GM23338 (cell line): ENCODE measurements at regions not wholly inside any gene's neighbourhood (a gene's known extent, or its start where the extent isn't known, plus 50 kb on each side); places are given as distances from the start of the nearest gene placed in this dataset.

Experiments
- CREB1 ChIP-seq: fragments of 250-450 bp; sonication (Bioruptor Pico); IDR thresholded peaks from 2 replicates; pipeline ENCODE4 v1.5.0; 2020; ENCODE audit warnings: low read depth, mild to moderate bottlenecking, moderate library complexity
- CTCF ChIP-seq, 2 experiments: fragments of 200-600 bp in 1 of 2; sonication (generic) in 1 of 2; conservative IDR thresholded peaks; 2 replicates each; pipeline versions ENCODE4 v1.5.1 to v1.6.1; 2016 to 2017; ENCODE audit warnings: antibody characterized with exemption in 2 of 2, low read depth in 2 of 2, mild to moderate bottlenecking in 2 of 2, moderate library complexity in 1 of 2
- ZNF114 ChIP-seq: fragments of 250-450 bp; sonication (Bioruptor Pico); IDR thresholded peaks from 2 replicates; pipeline ENCODE4 v1.5.0; 2020; ENCODE audit warnings: mild to moderate bottlenecking, moderate library complexity
- ZNF331 ChIP-seq: fragments of 250-450 bp; sonication (Bioruptor Pico); IDR thresholded peaks from 2 replicates; pipeline ENCODE4 v1.5.0; 2020; ENCODE audit warnings: low read depth, mild to moderate bottlenecking, moderate library complexity

GRCh38 chr5:43941806-43942205 is 338.8 kb downstream of the NNT start:
- TF ChIP-seq CTCF (conservative IDR thresholded peaks at IDR 0.05; ENCODE audit: low read depth in 2 of 2) (no peak), ZNF114 (no peak), ZNF331 (no peak), CREB1 (CRISPR knock-in tag) (no peak)
